Astrocyte (in vitro differentiated cells and primary cell): ENCODE measurements at regions not wholly inside any gene's neighbourhood (a gene's known extent, or its start where the extent isn't known, plus 50 kb on each side); places are given as distances from the start of the nearest gene placed in this dataset.

Source experiments
- DNase-seq: peaks from one replicate; pipeline ENCODE4 v3.0.0-alpha.2; 2010; ENCODE audit warnings: low read depth
- FAIRE-seq: peaks from 2 replicates; lab custom pipeline; 2011; peaks lifted over from hg19 to GRCh38; lab: Jason Lieb, UNC
- H2AFZ ChIP-seq: 2 replicates; pipeline ENCODE4 v1.6.0; 2012; ENCODE audit warnings: low read depth, low read length, inconsistent platforms
- H3K27ac ChIP-seq: 2 replicates; pipeline ENCODE4 v1.5.1; 2011; ENCODE audit warnings: low read depth, low read length, inconsistent platforms
- H3K27me3 ChIP-seq: 2 replicates; pipeline ENCODE4 v1.6.0; 2011; ENCODE audit warnings: low read length, inconsistent platforms; ENCODE audit not compliant: insufficient read depth
- H3K36me3 ChIP-seq: 2 replicates; pipeline ENCODE4 v1.5.1; 2011; ENCODE audit warnings: low read length, inconsistent platforms; ENCODE audit not compliant: insufficient read depth
- H3K4me1 ChIP-seq: 2 replicates; pipeline ENCODE4 v1.5.1; 2011; ENCODE audit warnings: low read length, inconsistent platforms; ENCODE audit not compliant: insufficient read depth
- H3K4me2 ChIP-seq: 2 replicates; pipeline ENCODE4 v1.6.0; 2012; ENCODE audit warnings: low read length, inconsistent platforms
- H3K4me3 ChIP-seq: 2 replicates; pipeline ENCODE4 v1.5.1; 2011; ENCODE audit warnings: low read depth, mild to moderate bottlenecking, low read length, inconsistent platforms; ENCODE audit not compliant: insufficient read depth
- H3K79me2 ChIP-seq: 2 replicates; pipeline ENCODE4 v1.6.0; 2012; ENCODE audit warnings: mild to moderate bottlenecking, low read length, inconsistent platforms; ENCODE audit not compliant: insufficient read depth
- H3K9ac ChIP-seq: 2 replicates; pipeline ENCODE4 v1.6.0; 2012; ENCODE audit warnings: mild to moderate bottlenecking, low read length, inconsistent platforms
- H3K9me3 ChIP-seq: 2 replicates; pipeline ENCODE4 v1.5.1; 2012; ENCODE audit warnings: low read depth, mild to moderate bottlenecking, low read length, inconsistent platforms; ENCODE audit not compliant: insufficient read depth
- H4K20me1 ChIP-seq: 2 replicates; pipeline ENCODE4 v1.6.0; 2012; ENCODE audit warnings: low read length, inconsistent platforms; ENCODE audit not compliant: insufficient read depth
- H3K27ac Mint-ChIP-seq: one replicate; pipeline ENCODE4 v1.8.0; 2021; ENCODE audit warnings: mild to moderate bottlenecking, mixed read lengths; ENCODE audit not compliant: unreplicated experiment
- H3K27me3 Mint-ChIP-seq: one replicate; pipeline ENCODE4 v1.8.0; 2021; ENCODE audit warnings: low read depth, mixed read lengths; ENCODE audit not compliant: unreplicated experiment
- H3K36me3 Mint-ChIP-seq: one replicate; pipeline ENCODE4 v1.8.0; 2021; ENCODE audit warnings: low read depth, mixed read lengths; ENCODE audit not compliant: unreplicated experiment
- H3K4me1 Mint-ChIP-seq: one replicate; pipeline ENCODE4 v1.8.0; 2021; ENCODE audit warnings: low read depth, mixed read lengths; ENCODE audit not compliant: unreplicated experiment
- H3K4me3 Mint-ChIP-seq: one replicate; pipeline ENCODE4 v1.8.0; 2021; ENCODE audit warnings: mild to moderate bottlenecking, moderate library complexity, mixed read lengths; ENCODE audit not compliant: unreplicated experiment
- H3K9me3 Mint-ChIP-seq: one replicate; pipeline ENCODE4 v1.8.0; 2021; ENCODE audit warnings: mild to moderate bottlenecking, mixed read lengths; ENCODE audit not compliant: unreplicated experiment
- EZH2 ChIP-seq: IDR thresholded peaks from 2 replicates; pipeline ENCODE4 v1.6.1; 2012; ENCODE audit warnings: mild to moderate bottlenecking, low read length, inconsistent platforms; ENCODE audit not compliant: insufficient read depth
- TF ChIP-seq, protein P1 (sequence below): IDR thresholded peaks from 2 replicates; pipeline ENCODE4 v1.5.1; 2011; ENCODE audit warnings: low read depth, mild to moderate bottlenecking, inconsistent platforms, low read length, moderate library complexity; ENCODE audit not compliant: insufficient read depth

DNA sequence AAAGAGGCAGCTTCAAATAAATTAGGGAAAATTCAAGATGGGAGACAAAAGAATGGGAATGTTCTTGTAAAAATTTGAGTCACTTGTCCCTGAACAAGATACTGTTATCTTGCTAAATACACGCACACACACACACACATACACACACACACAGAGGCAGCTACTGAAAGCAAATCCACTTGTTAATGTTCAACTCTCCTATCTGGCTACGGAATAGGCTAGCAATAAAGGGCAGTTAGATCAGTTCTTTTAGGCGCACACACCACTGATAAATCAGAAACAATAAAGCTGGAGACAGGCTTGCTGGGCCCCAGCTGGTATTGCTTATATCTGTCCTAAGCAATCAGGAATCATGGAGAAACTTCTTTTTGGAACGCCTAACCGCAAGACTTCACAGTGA, 461.6 kb downstream of the BCL11A start:
- H3K4me2 ChIP-seq = no peak overlapping the region
- Mint-ChIP-seq H3K36me3 (no peaks in the 10 kb centered on the region), H3K4me1 (peaks cover 10% of the 10 kb centered on the region), H3K27me3 (peaks cover 3% of the 10 kb centered on the region), H3K4me3 (no peak overlapping the region), H3K27ac (no peak overlapping the region), H3K9me3 (no peaks in the 10 kb centered on the region)
- FAIRE-seq (no peak), DNase-seq (no peak)
- H3K4me3 ChIP-seq = no peak overlapping the region
- H3K9me3 ChIP-seq = no peaks in the 10 kb centered on the region
- H3K27ac ChIP-seq = no peak overlapping the region
- H3K27me3 ChIP-seq = no peaks in the 10 kb centered on the region
- no peaks in the 10 kb centered on the region for H3K79me2 ChIP-seq
- no peaks in the 10 kb centered on the region for H4K20me1 ChIP-seq
- no peak for TF ChIP-seq EZH2
- TF ChIP-seq, protein P1, sequence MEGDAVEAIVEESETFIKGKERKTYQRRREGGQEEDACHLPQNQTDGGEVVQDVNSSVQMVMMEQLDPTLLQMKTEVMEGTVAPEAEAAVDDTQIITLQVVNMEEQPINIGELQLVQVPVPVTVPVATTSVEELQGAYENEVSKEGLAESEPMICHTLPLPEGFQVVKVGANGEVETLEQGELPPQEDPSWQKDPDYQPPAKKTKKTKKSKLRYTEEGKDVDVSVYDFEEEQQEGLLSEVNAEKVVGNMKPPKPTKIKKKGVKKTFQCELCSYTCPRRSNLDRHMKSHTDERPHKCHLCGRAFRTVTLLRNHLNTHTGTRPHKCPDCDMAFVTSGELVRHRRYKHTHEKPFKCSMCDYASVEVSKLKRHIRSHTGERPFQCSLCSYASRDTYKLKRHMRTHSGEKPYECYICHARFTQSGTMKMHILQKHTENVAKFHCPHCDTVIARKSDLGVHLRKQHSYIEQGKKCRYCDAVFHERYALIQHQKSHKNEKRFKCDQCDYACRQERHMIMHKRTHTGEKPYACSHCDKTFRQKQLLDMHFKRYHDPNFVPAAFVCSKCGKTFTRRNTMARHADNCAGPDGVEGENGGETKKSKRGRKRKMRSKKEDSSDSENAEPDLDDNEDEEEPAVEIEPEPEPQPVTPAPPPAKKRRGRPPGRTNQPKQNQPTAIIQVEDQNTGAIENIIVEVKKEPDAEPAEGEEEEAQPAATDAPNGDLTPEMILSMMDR = no peak
- H2AFZ ChIP-seq = no peak overlapping the region
- no peaks in the 10 kb centered on the region for H3K36me3 ChIP-seq
- H3K9ac ChIP-seq = no peak overlapping the region
- no peaks in the 10 kb centered on the region for H3K4me1 ChIP-seq

DNA sequence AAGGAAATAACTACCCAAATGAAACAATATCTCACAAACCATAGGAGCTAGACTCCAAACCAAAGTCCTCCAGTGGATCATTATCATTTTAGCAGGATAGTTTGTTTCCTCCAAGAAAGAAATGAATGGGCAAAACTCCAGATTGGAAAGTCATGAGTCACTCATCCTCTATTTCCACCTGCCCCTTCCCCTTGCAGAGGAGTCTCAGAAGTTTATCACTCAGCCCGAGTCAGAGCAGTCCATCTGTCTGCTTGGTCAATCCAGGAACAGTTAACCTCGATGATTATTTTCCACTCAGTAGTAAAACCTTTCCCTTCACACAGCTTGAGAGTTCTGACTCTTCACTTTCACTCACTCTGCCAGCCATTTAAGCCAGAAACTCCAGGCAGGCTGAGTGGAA, 462.2 kb downstream of the BCL11A start:
- Mint-ChIP-seq H3K4me1 (peaks cover 10% of the 10 kb centered on the region), H3K27me3 (peaks cover 3% of the 10 kb centered on the region), H3K9me3 (no peaks in the 10 kb centered on the region), H3K36me3 (no peaks in the 10 kb centered on the region), H3K4me3 (no peak overlapping the region), H3K27ac (no peak overlapping the region)
- FAIRE-seq (no peak), DNase-seq (no peak)
- Histone ChIP-seq H3K4me1 (no peaks in the 10 kb centered on the region), H3K4me2 (no peak overlapping the region), H3K79me2 (no peaks in the 10 kb centered on the region), H4K20me1 (no peaks in the 10 kb centered on the region), H2AFZ (no peak overlapping the region), H3K27ac (no peak overlapping the region), H3K9me3 (no peaks in the 10 kb centered on the region), H3K27me3 (no peaks in the 10 kb centered on the region), H3K9ac (no peak overlapping the region), H3K4me3 (no peak overlapping the region), H3K36me3 (no peaks in the 10 kb centered on the region)
- no peak for TF ChIP-seq EZH2
- TF ChIP-seq, protein P1 = no peak

DNA sequence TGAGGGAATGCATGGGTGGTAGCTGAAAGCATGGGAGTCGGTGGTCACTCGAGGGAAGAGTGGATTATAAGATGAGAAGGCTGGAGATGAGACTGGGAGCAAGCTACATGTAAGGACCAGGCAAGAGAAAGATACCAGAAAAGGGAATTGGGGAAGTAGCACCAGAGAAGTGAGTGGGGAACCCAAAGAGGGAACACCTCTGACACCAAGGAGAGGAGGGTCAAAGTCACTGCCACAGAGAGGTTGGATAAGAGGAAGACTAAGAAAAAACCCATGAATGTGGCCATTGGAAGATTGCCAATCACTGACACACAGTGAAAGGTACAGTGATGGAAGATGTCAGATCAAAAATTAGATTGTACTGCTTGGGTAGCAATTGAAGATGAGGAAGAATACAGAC, 473.9 kb downstream of the BCL11A start:
- no peaks in the 10 kb centered on the region for H3K36me3 Mint-ChIP-seq
- DNase-seq (no peak), FAIRE-seq (no peak)
- Histone ChIP-seq H4K20me1 (no peaks in the 10 kb centered on the region), H3K4me1 (no peaks in the 10 kb centered on the region), H3K9me3 (no peaks in the 10 kb centered on the region), H3K4me2 (no peak overlapping the region), H3K9ac (no peak overlapping the region), H3K27ac (no peak overlapping the region), H2AFZ (no peak overlapping the region), H3K79me2 (no peaks in the 10 kb centered on the region), H3K36me3 (no peaks in the 10 kb centered on the region), H3K27me3 (no peaks in the 10 kb centered on the region), H3K4me3 (no peak overlapping the region)
- no peaks in the 10 kb centered on the region for H3K4me1 Mint-ChIP-seq
- H3K9me3 Mint-ChIP-seq = no peaks in the 10 kb centered on the region
- no peak overlapping the region for H3K27ac Mint-ChIP-seq
- H3K4me3 Mint-ChIP-seq = no peak overlapping the region
- TF ChIP-seq, protein P1 = no peak
- TF ChIP-seq EZH2 = no peak
- peaks cover 2% of the 10 kb centered on the region for H3K27me3 Mint-ChIP-seq
